ENCODE measurements at regions not wholly inside any gene's neighbourhood (a gene's known extent, or its start where the extent isn't known, plus 50 kb on each side); places are given as distances from the start of the nearest gene placed in this dataset.
A peak's percentile ranks its signal among the peaks of the same experiment; 100 is the strongest.

DNA sequence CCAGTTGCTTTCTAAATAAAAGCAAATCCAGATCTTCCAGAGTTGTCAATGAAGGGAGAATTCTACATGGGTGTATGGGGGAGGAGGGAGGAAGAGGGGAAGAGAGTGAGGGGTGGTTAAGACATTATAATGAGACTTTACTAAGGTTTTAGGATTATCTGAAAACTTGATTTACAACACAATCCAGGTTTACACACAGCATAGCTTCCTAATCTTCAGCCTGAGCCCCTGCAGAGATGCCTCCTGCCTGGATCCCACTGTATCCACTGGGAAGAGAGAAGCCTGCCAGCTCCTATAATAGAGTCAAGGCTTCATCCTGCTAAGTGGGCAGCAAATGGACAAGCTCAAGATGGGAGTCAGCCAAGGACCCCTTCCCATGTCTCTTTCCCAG is 85.6 kb upstream of the KIT start:
- Histone ChIP-seq H3K27me3 (no peaks in the 10 kb centered on the region), H3K9me3 (no peaks in the 10 kb centered on the region), H3K4me3 (no peak overlapping the region), H3K36me3 (no peaks in the 10 kb centered on the region), H3K4me1 (no peaks in the 10 kb centered on the region), H3K27ac (no peak overlapping the region)
- intact Hi-C loops (cut with DNase I): no loop called here
- no peak for TF ChIP-seq POLR2AphosphoS5 (IDR thresholded peaks at IDR 0.05; ENCODE audit: insufficient read depth in 1 of 2, low read depth in 1 of 2)
- no peak for TF ChIP-seq POLR2A (IDR thresholded peaks at IDR 0.05)
- TF ChIP-seq CTCF (IDR thresholded peaks at IDR 0.05): no peak
- DNase-seq (ENCODE audit: extremely low spot score in 2 of 2): no peak

GRCh38 chr4:54574500-54574899 is 83.3 kb upstream of the KIT start:
- Histone ChIP-seq H3K4me1 (no peaks in the 10 kb centered on the region), H3K4me3 (no peak overlapping the region), H3K27me3 (no peaks in the 10 kb centered on the region), H3K9me3 (no peaks in the 10 kb centered on the region), H3K36me3 (no peaks in the 10 kb centered on the region), H3K27ac (no peak overlapping the region)
- intact Hi-C loops (cut with DNase I): no loop called here
- no peak for TF ChIP-seq CTCF (IDR thresholded peaks at IDR 0.05)
- TF ChIP-seq POLR2A (IDR thresholded peaks at IDR 0.05): no peak
- no peak for TF ChIP-seq POLR2AphosphoS5 (IDR thresholded peaks at IDR 0.05; ENCODE audit: insufficient read depth in 1 of 2, low read depth in 1 of 2)
- DNase-seq (ENCODE audit: extremely low spot score in 2 of 2): no peak

GRCh38 chr4:54575919-54576318 is 81.8 kb upstream of the KIT start:
- TF ChIP-seq POLR2A (IDR thresholded peaks at IDR 0.05): no peak
- TF ChIP-seq CTCF (IDR thresholded peaks at IDR 0.05): no peak
- TF ChIP-seq POLR2AphosphoS5 (IDR thresholded peaks at IDR 0.05; ENCODE audit: insufficient read depth in 1 of 2, low read depth in 1 of 2): no peak
- DNase-seq (ENCODE audit: extremely low spot score in 2 of 2): no peak

DNA sequence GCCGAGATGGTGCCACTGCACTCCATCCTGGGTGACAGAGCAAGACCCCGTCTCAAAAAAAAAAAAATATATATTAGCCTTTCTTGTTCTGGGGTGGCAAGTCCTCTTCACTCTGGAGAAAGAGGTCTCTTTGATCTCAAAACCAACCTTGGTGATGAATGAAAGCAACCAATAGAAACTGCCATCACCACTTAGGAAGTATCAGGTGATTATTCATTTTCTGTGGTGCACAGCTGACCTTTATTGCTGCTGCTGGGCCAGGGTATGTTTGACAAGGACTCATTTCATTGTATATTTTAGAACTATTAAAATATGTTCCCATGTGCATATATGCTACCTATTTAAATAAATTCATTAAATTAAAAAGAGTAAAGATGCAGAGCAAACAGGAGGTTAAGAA is 76.0 kb upstream of the KIT start:
- no peaks in the 10 kb centered on the region for H3K9me3 ChIP-seq
- intact Hi-C loops (cut with DNase I): no loop called here
- H3K27ac ChIP-seq: no peak overlapping the region
- H3K36me3 ChIP-seq: no peaks in the 10 kb centered on the region
- no peak for TF ChIP-seq POLR2AphosphoS5 (IDR thresholded peaks at IDR 0.05; ENCODE audit: insufficient read depth in 1 of 2, low read depth in 1 of 2)
- no peak for TF ChIP-seq CTCF (IDR thresholded peaks at IDR 0.05)
- no peak for TF ChIP-seq POLR2A (IDR thresholded peaks at IDR 0.05)
- no peak overlapping the region for H3K4me3 ChIP-seq
- DNase-seq (ENCODE audit: extremely low spot score in 2 of 2): no peak
- H3K27me3 ChIP-seq: no peaks in the 10 kb centered on the region
- H3K4me1 ChIP-seq: peaks cover 16% of the 10 kb centered on the region

More at GRCh38 chr4:54575919-54576318, 81.8 kb upstream of the KIT start:
- Histone ChIP-seq H3K4me1 (no peaks in the 10 kb centered on the region), H3K9me3 (no peaks in the 10 kb centered on the region), H3K4me3 (no peak overlapping the region), H3K27ac (no peak overlapping the region), H3K36me3 (no peaks in the 10 kb centered on the region), H3K27me3 (no peaks in the 10 kb centered on the region)
- intact Hi-C loops (cut with DNase I): no loop called here

GRCh38 chr4:54585321-54586000 is 72.3 kb upstream of the KIT start:
- no peak for DNase-seq (ENCODE audit: extremely low spot score in 2 of 2)
- no peaks in the 10 kb centered on the region for H3K27me3 ChIP-seq
- no peaks in the 10 kb centered on the region for H3K36me3 ChIP-seq
- TF ChIP-seq POLR2A (IDR thresholded peaks at IDR 0.05): no peak
- no peak for TF ChIP-seq CTCF (IDR thresholded peaks at IDR 0.05)
- TF ChIP-seq POLR2AphosphoS5 (IDR thresholded peaks at IDR 0.05; ENCODE audit: insufficient read depth in 1 of 2, low read depth in 1 of 2): no peak
- H3K9me3 ChIP-seq: no peaks in the 10 kb centered on the region
- peaks cover 17% of the 10 kb centered on the region for H3K4me1 ChIP-seq
- peak overlapping the region; percentile 61 for H3K27ac ChIP-seq
- no peak overlapping the region for H3K4me3 ChIP-seq
- intact Hi-C loops (cut with DNase I): no loop called here
